ENCODE measurements at regions not wholly inside any gene's neighbourhood (a gene's known extent, or its start where the extent isn't known, plus 50 kb on each side); places are given as distances from the start of the nearest gene placed in this dataset.

DNA sequence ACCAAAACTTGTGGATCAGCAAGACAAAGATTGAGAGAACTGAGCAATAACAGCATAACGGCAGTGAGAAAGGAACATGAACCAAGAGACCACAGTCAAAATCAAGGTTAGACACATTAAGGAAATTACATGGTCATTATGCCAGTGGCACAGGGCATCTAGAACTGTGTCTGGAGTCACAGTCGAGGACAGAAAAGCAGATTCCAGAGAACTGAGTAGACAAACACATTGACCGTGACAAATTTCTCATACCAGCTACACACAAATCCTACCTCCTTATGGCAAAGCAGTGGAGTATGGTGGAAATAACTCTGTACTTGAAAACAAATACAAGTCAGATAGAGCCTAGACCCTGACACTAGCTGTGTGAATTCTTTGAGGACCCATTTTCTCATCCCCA, 367.3 kb downstream of the DUSP6 start:
- no peak for DNase-seq

DNA sequence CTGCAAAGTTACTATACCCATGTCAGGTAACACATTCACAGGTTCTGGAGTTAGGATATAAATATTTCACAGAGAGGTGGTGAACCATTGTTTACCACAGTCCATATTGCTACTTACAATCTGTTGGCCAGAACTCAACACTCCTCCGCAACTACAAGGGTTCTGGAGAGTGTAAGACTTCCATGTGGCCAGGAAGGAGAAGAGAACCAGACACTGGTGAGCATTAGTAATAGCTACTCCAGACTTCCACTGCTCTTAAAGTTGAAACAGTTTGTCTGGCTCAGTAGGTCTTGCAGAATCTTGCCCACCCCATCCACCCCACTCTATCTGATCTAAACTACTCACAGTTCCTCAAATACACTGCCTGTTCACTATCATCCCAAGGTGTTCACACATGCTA, 369.6 kb downstream of the DUSP6 start:
- no peak for DNase-seq

DNA sequence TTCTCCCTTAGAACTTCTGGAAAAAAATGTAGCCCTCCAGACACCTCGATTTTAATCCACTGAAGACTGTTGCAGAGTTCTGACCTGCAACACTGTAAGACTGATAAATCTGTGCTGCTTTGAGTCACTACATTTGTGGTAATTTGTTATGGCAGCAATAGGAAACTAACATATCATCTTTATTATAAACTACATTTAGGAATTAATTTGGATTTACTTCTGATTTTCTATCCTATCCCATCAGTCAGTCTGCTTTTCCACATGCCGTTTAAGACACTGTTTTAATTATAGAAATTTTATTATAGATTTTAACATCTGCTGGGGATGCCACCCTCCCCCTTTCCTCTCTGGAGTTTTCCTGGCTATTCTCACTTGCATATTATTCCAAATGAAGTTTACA, 375.2 kb downstream of the DUSP6 start:
- no peak for DNase-seq

DNA sequence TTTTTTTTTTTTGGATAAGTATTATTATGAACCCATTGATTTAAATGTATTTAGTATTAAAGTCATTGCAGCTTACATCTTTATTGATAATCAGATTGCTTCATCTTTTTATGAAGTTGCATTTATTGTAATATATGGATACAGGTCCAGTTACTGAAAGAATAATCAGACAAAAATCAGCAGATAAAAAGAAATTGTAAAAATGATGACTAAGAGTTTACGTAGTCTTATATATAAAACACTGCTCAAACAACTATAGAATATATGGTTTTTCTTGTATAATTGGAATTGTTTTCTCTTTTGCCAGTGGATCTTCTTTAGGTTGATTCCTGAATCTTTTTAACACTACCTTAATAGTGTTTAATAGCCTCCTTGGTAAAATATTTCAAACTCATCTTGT, 378.3 kb downstream of the DUSP6 start:
- DNase-seq = no peak

DNA sequence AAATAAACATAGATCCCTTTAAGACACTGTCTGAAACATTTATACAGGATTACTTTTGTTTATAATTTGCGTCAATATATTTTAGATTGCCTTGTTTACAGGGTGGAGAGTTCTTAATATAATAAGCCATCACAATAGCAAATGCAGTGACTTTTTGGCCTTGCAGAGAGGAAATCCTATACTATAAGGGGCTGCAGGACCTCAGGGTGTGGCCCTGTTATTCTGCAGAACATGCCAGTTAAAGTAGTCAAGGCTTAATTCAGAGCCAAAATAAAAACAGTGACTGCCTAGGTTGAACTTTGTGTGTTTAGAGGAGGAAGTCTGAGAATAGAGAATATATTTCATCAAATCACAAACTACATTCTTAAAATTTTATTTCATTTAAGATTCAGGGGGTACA, 381.6 kb downstream of the DUSP6 start:
- no peak for DNase-seq

DNA sequence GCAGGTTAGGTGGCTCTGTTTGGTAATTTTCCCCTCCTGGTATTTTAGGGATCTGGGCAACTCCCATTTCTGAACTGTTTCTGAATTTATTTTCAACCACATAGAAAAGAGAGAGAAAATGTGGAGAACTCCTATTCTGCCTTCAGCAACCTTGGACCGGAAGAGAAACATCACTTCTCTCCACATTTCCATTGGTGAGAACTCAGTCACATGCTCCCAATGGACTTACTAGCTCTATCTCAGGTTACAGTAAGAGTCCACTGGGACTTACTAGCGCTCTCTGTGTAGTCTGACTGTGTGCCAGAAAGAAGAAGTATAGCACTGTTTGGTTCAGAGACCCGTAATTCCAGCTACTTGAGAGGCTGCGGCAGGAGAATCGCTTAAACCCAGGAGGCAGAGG, 383.2 kb downstream of the DUSP6 start:
- no peak for DNase-seq

DNA sequence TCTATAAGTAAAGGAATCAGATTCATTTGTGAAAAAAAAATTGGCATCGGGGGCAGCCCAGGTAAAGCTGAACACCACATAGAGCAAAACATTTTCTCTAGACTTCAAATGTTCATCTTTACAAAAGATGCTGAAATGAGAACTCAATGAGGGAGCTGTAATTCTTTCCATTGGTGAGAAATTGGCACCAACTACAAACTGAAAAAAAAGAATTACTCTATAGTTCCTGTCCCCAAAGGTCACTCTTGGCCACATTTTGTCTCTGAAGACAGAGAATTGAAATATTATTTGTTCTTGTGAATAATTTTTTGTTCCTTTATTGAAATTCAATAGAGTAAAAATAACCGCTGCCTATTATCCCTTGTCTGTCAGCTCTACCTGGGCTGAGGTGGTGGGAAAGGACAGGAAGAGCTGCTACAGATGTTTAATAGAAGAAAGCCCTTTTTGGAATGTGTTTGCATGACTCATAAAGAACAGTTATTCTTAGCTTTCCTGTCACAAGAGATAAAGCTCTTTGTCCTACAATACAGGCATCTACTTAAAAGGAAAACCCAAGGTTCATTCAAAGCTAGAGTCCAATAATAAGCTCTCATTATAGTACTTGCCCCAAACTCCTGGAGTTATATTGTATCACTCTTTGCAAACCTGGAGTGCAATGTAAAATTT, 380.1 kb upstream of the KITLG start:
- DNase-seq = peak; percentile 35

DNA sequence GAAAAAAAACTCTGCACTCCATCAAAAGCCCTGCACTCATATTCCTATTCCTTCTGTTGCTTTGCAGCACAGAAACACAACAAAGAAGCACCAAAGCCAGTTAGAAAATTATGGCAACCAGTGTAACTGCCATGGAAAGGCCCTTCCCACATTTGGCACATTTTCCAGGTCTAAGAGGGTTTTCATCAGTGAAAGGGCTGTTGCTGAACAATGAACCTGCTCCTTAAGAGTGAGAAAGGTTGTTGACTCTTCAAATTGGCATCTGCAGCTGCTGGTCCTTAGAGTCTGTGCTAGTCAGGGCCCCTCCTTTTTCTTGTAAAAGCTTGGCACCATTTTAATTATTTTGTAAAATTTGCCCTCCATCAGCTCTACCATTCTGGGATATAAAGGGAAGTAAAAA, 378.7 kb upstream of the KITLG start:
- DNase-seq = peak; percentile 97

DNA sequence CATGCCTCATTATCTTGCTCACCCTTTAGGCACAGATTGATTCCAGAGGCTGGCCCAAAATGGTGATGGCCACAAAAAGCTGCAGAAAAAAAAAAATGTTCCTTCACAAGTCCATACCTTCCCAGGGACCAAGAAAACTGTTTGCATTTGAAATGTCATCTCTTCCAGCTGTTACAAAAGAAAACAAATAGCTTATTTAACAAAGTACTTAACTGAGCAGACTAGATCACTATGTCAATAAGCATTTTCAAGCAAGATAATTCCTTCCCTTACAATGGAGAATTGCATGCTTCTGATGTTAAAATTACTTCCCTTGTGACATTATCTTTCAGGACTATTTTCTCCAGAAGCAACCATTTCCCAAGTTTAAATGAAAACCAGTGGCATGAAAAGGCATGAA, 377.9 kb upstream of the KITLG start:
- peak; percentile 89 for DNase-seq

DNA sequence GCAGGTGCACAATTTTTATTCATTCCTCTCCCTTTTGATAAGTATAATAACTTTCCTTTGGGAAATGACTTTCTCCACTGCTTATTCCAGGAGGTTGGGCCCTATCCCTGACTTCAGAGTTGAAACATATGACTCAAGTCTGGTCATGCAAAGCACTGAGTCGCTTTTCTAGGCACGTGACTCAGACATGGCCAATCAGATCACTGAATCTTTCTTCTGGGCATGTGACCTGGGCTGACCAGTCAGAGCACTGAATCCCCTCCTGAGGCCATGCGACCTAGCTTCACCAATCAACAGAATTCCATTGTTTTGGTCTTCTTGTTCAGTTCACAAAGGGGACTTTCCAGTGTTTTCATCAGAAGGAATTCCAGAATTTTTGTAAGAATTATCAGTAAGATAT, 377.1 kb upstream of the KITLG start:
- no peak for DNase-seq

DNA sequence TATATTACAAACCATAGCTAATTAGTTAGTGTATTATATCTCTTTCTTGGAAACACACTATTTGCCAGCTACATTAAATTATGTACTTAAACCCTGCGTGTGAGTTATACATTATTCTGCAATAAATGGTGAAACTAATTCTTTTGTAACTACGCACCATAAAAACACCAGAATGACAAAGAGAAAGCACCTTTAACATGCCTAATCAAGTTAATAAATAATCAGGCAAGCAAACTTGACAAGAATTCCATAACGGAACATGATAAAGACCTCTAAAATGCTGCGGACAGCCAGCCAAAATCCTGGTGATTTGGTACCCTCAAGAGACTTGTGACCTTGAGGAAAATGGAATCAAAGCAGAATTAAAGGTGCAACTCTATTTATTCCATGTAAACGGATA, 375.3 kb upstream of the KITLG start:
- DNase-seq = no peak

DNA sequence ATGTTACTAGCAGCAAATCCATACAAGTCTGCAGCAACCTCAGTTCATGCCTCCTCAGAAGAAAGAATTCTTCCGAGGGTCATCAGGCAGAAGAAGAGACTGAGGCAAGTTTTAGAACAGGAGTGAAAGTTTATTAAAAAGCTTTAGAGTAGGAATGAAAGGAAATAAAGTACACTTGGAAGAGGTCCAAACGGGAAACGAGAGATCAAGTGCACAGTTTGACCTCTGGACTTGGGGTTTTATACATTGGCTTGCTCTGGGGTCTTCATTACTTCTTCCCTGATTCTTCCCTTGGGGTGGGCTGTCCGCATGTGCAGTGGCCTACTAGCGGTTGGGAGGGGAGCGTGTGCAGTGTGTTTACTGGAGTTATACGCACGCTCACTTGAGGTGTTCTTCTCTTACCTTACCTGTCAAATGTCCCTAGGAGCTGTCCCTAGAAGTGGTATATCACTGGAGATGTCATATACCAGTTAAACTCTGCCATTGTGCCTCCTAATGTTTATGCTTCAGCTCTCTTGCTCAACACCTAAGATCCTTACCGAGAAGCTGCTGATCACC, 372.8 kb upstream of the KITLG start:
- DNase-seq = no peak

DNA sequence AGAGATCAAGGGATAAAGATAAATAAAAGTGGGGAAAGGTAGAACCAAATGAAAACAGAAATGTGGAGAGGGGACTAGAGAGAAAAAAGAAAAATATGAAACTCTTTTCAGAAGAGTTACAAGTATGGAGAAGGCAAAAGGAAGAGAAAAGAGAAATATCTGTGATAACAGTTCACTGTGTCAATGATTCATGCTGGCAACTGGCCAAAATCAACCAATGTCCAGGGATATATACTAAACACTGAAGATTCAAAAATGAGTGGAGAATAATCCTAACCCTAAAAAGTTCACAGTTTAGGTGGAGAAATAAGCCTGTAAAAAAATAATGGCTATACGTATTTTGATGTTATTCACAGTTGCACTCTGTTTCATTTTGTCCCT, 372.3 kb upstream of the KITLG start:
- DNase-seq = no peak

DNA sequence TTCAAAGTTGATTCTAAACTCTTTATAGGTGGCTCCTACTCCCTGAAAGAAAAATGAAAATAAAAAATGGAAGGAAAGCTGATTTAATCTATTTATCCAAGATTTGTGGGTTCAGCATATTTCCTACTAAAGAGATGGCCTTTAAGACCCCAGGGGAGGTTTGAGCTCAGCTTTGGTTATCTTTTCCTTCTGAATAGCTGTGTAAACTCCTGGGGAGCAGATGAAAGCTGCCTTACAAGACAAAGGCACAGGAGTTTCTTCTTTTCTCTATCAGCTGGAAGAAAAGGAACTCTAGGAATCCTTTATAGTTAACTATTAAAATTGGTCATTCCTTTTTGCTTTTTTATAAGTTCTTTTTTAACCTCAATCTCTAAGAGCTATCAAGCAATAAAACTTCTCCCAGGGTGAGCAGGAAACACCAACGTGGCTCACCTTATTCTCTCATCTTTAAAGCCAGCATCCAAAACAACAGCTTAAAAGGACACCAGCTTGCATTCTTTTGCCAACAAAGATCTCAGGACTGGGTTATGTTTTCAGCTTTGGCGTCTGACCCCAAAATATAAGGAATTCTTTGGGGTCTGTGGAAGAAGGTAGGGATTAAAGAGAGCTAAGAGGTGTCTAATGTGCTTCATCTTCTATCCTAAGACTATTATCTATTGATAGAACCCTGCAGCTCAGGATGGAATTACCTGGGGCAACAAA, 371.7 kb upstream of the KITLG start:
- no peak for DNase-seq

DNA sequence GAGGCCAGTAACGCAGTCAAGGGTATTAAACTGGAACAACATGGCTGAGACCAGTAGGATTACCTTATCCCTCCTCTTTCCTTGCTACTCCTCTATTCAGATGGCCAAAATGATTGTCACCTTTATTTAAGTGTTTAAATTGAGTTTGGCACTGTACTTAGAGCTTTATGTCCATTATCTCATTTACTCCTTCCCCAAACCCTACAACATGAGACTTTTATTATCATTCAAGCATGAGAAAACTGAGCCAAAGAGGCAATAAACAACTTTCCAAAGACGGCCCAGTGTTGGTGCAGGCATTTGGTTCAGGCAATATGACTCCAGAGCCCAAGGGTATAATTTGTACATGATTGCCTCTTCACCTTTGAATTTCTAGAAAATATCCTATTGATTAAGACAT, 370.9 kb upstream of the KITLG start:
- no peak for DNase-seq

DNA sequence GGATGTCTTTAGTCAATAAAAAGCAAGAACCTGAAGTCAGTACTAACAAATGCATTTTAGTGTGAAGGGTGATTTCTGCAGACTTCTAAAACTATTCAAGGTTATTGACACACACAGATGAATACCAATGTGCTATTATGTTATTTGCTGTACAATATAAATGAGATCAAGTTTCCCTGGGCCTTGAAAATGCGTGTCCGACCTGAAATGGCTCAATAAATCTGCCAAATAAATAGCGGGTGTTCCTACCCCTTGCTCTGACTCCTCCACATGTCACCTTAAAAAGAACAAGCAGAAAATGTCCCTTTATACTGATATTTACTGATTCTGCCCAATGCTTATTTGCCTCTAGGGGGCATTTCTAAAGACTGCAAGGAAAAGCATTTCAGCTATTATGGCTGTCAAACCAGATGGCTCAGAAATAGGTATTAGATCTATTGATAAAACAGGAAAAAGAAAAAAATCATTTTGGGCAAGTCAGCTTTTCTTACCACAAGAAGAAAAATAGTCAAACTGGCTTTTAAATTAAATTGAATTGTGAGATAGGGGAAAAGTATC, 367.3 kb upstream of the KITLG start:
- no peak for DNase-seq

DNA sequence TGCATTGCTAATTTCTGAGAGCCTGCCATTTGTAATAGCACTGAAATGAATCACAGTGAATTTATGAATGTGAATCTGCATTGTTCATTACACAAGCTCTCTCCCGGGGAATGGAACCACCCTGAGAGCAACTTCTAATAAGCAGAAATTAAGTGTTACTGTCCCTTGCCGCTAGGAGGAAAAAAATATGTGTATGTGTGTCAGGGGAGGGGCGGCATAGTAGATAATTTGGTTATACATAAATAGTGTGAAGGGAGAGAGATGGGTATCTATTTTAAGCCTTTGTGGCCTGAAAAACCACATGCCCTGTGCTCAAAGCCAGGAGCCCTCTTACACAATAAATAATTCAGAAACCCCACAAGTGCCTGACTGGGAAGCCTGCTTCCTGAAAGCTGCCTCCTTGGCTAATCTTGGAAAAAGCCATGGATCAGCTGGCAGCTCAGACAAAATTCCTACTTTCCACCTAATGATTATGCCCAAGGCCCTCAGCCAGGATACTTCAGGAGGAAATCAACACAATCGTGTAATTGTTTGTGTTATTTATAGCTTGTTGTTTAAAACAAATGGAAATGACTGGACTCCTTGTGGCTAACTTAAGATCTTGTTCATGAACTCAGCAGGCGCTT, 366.2 kb upstream of the KITLG start:
- DNase-seq = peak; percentile 16

DNA sequence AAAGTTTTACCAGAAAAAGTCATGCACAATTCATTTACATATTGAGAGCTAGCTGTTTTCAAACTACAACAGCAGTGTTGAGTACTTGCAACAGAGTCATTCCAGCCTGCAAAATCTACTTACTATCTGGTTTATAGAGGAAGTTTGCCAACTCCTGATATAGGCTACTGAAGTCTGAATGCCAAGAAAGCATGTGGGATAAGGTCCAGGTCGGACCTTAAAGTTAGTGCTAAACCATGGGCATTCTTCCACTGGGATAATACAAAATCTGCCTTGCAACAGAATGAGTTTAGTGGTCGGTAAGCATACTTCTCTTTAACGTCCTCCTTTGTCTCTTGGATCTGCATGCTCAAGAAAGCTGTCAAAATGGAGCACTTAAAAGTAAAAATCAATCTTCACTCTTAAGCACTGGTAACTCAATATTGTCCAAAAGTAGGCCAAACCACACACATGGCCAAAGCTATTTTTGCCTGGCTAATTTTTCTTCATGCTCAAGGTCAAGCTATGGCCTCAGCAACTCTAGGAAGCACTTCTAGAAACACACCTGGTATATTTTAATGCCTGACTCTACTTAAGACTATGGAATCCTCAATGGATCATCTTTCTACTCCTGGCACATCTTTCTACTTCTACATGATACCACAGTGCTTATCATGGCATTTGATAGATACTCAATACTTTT, 364.9 kb upstream of the KITLG start:
- DNase-seq = no peak

DNA sequence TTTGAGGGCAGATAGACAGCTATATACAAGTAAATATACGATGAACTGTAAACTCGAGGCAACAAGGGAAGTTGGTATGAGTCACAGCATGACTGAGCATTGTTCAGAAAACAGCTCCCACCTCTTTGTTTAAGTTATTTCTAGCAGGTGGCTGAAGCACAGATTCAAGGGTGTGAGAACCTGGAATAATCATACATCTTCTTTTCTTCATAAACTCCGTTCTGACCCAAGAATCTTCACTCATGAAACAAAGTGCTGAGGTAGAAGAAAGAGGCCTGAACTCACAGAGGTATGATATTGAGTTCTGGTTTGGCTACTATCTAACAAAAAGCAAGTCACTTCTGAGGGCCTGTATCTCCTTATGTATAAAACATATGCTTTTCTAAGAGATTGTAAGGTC, 364.1 kb upstream of the KITLG start:
- DNase-seq = no peak

DNA sequence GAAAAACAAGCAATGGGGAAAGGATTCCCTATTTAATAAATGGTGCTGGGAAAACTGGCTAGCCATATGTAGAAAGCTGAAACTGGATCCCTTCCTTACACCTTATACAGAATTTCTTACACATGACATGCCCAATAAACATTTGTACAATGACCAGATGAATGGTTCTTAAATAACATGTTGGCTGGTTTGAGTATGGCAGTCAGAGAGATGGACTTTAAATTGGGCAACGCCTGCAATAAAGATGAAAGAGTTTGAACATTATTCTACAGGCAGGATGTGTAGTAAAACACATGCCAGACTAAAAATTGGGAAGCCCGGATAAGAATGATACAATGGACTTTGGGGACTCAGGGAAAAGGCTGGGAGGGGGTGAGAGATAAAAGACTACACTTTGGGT, 360.6 kb upstream of the KITLG start:
- no peak for DNase-seq

DNA sequence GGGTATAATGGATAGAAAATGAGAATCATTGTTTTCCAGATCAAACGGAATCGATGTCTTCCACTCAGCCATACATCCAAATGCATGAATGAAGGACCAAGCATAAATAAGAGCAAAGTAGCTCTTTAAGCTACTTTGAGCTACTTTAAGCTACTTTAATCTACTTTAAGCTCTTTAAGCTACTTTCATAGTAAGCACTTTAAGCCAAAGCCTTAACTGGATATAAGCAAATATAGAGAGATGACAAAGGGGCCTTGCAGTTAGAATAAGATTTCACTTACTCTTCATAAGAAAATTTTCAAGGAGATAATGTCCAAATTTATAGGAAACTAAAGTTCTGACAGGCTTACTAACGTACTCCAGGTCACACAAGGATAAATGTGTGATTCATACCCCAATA, 355.6 kb upstream of the KITLG start:
- no peak for DNase-seq

DNA sequence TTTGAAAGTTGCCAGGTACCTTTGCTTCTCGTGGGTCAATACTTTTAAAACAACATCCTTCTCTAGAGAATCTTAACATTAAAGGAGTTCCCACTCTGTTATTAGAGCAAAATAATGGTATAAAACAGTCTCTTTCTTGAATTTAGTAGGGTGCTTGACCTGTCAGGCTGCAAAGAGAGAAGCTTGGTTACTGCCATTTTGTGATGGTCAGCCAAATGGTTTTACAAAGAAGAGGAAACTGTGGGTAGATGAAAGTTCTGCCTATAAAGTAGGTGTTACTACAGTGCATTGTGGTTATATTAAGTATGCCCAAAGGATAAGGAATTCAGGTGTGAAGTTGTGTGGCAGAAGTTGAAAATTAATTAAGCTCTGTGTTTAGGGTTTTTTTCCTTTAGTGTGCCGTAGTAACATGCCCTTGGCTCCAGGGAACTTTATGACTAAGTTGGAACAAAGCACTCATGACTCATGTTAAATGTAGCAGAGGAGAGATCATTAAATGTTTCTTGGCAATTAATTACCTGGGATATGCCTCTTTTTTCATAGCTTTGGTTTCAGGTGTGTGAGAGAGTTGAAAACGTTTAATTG, 354.0 kb upstream of the KITLG start:
- no peak for DNase-seq

DNA sequence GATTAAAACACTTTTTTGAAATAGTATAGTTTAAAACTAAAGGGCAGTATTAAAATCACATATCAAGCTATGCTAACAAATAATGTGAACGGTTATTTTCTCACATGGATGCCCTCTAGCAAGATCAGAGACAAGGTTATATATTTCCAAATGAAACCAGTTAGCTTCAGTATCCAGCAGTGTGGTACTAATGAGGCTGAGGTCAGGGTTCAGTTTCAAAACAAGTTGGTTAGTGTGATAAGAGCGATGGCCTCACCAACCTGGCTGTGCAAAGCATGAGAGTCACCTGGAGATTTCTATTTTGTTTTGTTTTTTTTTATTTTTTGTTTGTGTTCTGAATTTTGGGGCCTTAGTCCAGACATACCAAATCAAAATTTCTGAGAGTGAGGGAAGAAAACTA, 352.2 kb upstream of the KITLG start:
- no peak for DNase-seq
